ENCODE measurements at regions not wholly inside any gene's neighbourhood (a gene's known extent, or its start where the extent isn't known, plus 50 kb on each side); places are given as distances from the start of the nearest gene placed in this dataset.

- no peak overlapping the region for H3K4me3 ChIP-seq (ENCODE audit: low read depth, low read length)
- H3K9me3 ChIP-seq (ENCODE audit: severe bottlenecking), result no peaks in the 10 kb centered on the region
- no peak overlapping the region for H3K27ac ChIP-seq
- DNase-seq, result no peak
- no peaks in the 10 kb centered on the region for H3K36me3 ChIP-seq
- TF ChIP-seq CTCF (IDR thresholded peaks at IDR 0.05; ENCODE audit: low read depth, low read length), result no peak
- peaks cover 81% of the 10 kb centered on the region for H3K27me3 ChIP-seq (ENCODE audit: insufficient read depth, low read depth, severe bottlenecking)
Measured at GRCh38 chrX:150163221-150163930, 199.7 kb upstream of the MAMLD1 start.

- Histone ChIP-seq H3K27me3 (ENCODE audit: insufficient read depth, low read depth, severe bottlenecking) (peaks cover 73% of the 10 kb centered on the region), H3K27ac (no peak overlapping the region), H3K9me3 (ENCODE audit: severe bottlenecking) (no peaks in the 10 kb centered on the region), H3K36me3 (no peaks in the 10 kb centered on the region), H3K4me3 (ENCODE audit: low read depth, low read length) (no peak overlapping the region)
- TF ChIP-seq CTCF (IDR thresholded peaks at IDR 0.05; ENCODE audit: low read depth, low read length), result no peak
- no peak for DNase-seq
Measured at GRCh38 chrX:150163956-150164726, 199.0 kb upstream of the MAMLD1 start.

- Histone ChIP-seq H3K9me3 (ENCODE audit: severe bottlenecking) (no peaks in the 10 kb centered on the region), H3K27me3 (ENCODE audit: insufficient read depth, low read depth, severe bottlenecking) (peaks cover 64% of the 10 kb centered on the region), H3K27ac (no peak overlapping the region), H3K36me3 (no peaks in the 10 kb centered on the region), H3K4me3 (ENCODE audit: low read depth, low read length) (no peak overlapping the region)
- TF ChIP-seq CTCF (IDR thresholded peaks at IDR 0.05; ENCODE audit: low read depth, low read length), result no peak
- DNase-seq, result no peak
Measured at GRCh38 chrX:150164971-150165600, 198.0 kb upstream of the MAMLD1 start.

GRCh38 chrX:150165776-150166610 lies 197.1 kb upstream of the MAMLD1 start:
- no peak for TF ChIP-seq CTCF (IDR thresholded peaks at IDR 0.05; ENCODE audit: low read depth, low read length)
- H3K4me3 ChIP-seq (ENCODE audit: low read depth, low read length), result no peak overlapping the region
- no peak for DNase-seq
- no peaks in the 10 kb centered on the region for H3K9me3 ChIP-seq (ENCODE audit: severe bottlenecking)
- no peaks in the 10 kb centered on the region for H3K36me3 ChIP-seq
- peaks cover 56% of the 10 kb centered on the region for H3K27me3 ChIP-seq (ENCODE audit: insufficient read depth, low read depth, severe bottlenecking)
- H3K27ac ChIP-seq, result no peak overlapping the region

- DNase-seq, result no peak
- Histone ChIP-seq H3K9me3 (ENCODE audit: severe bottlenecking) (no peaks in the 10 kb centered on the region), H3K36me3 (no peaks in the 10 kb centered on the region), H3K27me3 (ENCODE audit: insufficient read depth, low read depth, severe bottlenecking) (peaks cover 55% of the 10 kb centered on the region), H3K4me3 (ENCODE audit: low read depth, low read length) (no peak overlapping the region), H3K27ac (no peak overlapping the region)
- TF ChIP-seq CTCF (IDR thresholded peaks at IDR 0.05; ENCODE audit: low read depth, low read length), result no peak
Measured at GRCh38 chrX:150167482-150168324, 195.4 kb upstream of the MAMLD1 start.

Data from WERI-Rb-1 (cell line).